HG03520 (cell line): ENCODE measurements at regions not wholly inside any gene's neighbourhood (a gene's known extent, or its start where the extent isn't known, plus 50 kb on each side); places are given as distances from the start of the nearest gene placed in this dataset.

Experiments
- ATAC-seq: cut with Tn5 transposase; IDR thresholded peaks from one replicate; pipeline ENCODE4 v1.9.1; 2021; ENCODE audit warnings: mild to moderate bottlenecking, moderate library complexity; ENCODE audit not compliant: unreplicated experiment

GRCh38 chr2:163541943-163542342, 193.9 kb downstream of the FIGN start:
- no peak for ATAC-seq

GRCh38 chr2:163541495-163541894, 194.3 kb downstream of the FIGN start:
- no peak for ATAC-seq

- no peak for ATAC-seq
Measured at GRCh38 chr2:163528640-163529217, 207.1 kb downstream of the FIGN start.

GRCh38 chr2:163527381-163527780, 208.4 kb downstream of the FIGN start:
- no peak for ATAC-seq

GRCh38 chr2:163518762-163519161, 217.0 kb downstream of the FIGN start:
- ATAC-seq: no peak

GRCh38 chr2:163515836-163516235, 220.0 kb downstream of the FIGN start:
- ATAC-seq: no peak

GRCh38 chr2:163505281-163505680, 230.5 kb downstream of the FIGN start:
- ATAC-seq: no peak

GRCh38 chr2:163493359-163494298, 242.2 kb downstream of the FIGN start:
- no peak for ATAC-seq

GRCh38 chr2:163491850-163492249, 244.0 kb downstream of the FIGN start:
- no peak for ATAC-seq

GRCh38 chr2:163490281-163490680, 245.5 kb downstream of the FIGN start:
- no peak for ATAC-seq

- no peak for ATAC-seq
Measured at GRCh38 chr2:163481515-163481914, 254.3 kb downstream of the FIGN start.

- no peak for ATAC-seq
Measured at GRCh38 chr2:163479599-163479998, 256.2 kb downstream of the FIGN start.

- ATAC-seq: no peak
Measured at GRCh38 chr2:163475815-163476214, 260.0 kb downstream of the FIGN start.

- ATAC-seq: no peak
Measured at GRCh38 chr2:163474889-163475288, 260.9 kb downstream of the FIGN start.

GRCh38 chr2:163474319-163474744, 261.5 kb downstream of the FIGN start:
- no peak for ATAC-seq

GRCh38 chr2:163471947-163472346, 263.9 kb downstream of the FIGN start:
- ATAC-seq: no peak

GRCh38 chr2:163469561-163469962, 266.2 kb downstream of the FIGN start:
- no peak for ATAC-seq

- ATAC-seq: no peak
Measured at GRCh38 chr2:163467251-163467630, 268.6 kb downstream of the FIGN start.

- ATAC-seq: no peak
Measured at GRCh38 chr2:163466331-163467250, 269.2 kb downstream of the FIGN start.

- peak; percentile 43 for ATAC-seq
Measured at GRCh38 chr2:163465440-163465839, 270.4 kb downstream of the FIGN start.

GRCh38 chr2:163463411-163463810, 272.4 kb downstream of the FIGN start:
- ATAC-seq: no peak
